ENCODE measurements at regions not wholly inside any gene's neighbourhood (a gene's known extent, or its start where the extent isn't known, plus 50 kb on each side); places are given as distances from the start of the nearest gene placed in this dataset.

DNA sequence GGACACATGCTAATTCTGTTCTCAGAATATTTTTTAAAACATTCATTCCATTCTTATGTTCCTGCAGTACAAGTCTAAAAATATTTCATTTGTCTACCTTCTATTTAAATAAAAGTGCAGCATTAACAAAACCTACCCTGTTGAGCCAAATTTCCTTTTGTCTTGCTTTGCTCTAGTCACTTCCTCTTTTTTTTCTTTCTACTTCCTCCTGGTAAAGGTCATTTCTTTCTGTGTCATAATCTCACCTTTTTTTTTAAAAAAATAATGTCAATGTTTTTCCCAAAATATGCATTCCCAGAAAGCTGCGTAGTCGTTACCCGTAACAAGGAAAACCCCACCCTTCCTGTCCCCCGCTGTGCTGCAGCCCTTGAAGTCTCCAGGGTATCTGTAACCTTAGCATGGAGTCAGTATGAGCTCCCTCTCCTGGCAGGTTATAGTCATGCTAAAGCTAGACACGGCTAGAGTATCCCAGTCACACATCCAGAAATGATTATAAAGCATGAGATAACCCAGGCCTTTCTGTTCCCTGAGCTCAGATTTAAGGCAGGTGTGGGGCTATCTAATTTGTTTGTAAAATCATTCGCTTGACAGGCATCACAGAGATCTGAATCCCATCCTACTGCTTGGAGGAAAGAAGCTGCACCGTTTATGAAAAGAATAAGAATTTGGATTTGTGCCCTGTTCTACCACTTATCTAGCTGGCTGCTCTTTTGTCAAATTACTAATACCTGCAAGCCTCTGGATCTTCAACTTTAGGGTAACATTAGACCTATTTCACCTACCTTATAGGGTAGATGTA is 51.1 kb upstream of the EED start:
- peak; percentile 58 to 59 for DNase-seq (ENCODE audit: low read depth in 2 of 2)

DNA sequence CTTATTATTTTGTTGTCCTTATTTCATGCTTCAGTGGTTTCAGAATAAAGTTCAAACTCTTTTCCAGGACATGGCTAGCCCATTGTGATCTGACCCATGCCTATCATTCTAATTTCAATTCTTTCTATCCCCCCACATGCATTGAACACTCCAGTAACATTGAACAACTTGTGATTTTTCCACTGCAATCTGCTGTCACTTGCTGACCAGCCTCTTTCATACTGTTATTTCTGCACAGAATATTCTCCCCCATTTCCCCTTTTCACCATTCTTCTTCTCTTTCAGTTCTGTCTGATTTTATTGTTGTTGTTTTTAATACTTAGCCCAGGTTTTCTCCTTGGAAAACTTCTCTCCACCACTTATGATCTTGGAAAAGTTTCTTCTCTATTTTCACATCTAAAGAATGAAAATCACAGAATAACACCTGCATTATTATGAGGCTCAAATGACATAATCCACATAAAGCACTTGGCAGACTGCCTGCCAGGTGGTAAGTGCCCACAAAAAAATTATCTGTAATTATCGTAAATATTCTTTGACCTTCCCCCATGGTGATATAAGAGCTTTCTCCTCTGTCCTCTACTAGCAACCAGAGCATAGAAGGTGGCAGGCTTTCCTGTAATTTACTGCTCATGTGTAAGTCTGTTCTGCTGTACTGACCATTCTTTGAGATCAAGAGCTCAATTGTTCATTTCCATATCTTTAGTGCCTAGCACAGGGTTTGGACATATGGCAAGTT is 51.9 kb upstream of the EED start:
- no peak for DNase-seq (ENCODE audit: low read depth in 2 of 2)

DNA sequence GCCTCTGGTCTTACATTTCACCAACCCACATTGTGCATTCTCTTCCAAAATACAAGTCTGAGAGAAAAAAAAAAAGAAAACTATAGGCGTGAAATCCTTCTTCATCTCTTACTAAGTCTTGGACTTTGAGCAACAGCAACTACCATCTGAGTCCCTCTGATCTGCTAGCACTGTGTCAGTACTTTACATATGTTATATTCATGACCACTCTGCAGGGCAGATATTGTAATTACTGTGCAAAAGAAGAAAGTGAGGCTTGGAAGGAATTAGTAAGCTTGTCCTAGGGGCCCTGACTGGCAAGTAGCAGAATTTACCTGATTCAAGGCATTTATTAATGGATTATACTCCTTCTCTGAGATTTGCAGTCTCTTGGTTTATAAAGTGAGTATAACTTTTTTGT is 52.7 kb upstream of the EED start:
- no peak for DNase-seq (ENCODE audit: low read depth in 2 of 2)

DNA sequence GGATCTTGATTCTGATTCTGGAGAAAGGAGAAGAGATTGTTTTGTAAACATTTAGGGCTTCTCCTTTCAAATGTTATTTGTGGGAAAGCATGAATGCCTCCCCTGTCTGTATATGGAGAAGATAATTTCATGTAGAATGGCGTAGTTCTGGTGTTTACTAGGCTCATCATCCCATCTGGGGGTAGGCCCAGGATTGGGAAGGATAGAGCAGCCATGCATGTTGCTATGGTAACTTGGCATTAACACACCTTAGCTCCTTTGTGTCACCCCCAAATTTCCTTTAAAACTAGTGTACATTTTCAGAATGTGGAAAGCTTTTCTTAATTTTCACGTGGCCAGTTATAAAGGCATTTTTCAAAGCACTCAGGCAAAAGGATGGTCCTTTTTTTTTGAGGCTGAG is 57.5 kb upstream of the EED start:
- no peak for DNase-seq (ENCODE audit: low read depth in 2 of 2)

DNA sequence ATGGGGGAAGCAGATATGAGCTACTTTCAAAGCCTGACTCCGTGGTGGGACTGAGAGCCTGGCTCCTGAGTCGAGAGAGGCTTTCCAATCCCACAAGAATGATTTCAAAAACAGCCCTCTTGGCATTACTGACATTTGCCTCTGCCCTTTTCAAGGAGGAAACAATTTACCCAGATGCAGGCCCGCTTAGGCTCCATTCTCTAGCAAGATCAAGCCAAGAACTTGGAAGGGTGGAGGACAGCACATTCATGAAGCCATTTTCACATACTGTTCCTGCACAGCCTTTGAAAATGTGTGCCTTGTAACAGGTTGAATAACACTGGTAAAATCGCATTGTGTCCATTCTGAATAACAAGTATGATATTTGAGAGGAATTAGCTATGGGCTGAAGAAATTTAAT is 58.2 kb upstream of the EED start:
- DNase-seq (ENCODE audit: low read depth in 2 of 2), result no peak

DNA sequence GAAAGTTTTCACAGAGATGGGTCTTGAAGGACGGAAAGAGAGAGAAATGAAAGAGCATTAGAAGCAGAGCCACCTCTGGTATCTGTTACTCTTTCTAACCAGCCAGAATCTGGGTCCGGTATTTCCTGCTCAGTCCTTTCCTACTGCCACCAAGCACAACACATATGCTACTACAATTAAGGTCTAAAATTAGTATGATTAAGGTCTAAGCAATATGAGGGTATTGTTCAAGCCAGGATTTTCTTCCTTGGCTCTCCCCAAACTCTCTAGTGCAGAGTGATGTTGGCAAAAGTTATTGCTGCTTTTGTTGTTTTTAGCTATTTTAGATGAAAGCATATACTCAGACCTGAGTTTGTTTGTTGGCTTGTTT is 59.2 kb upstream of the EED start:
- DNase-seq (ENCODE audit: low read depth in 2 of 2), result no peak

DNA sequence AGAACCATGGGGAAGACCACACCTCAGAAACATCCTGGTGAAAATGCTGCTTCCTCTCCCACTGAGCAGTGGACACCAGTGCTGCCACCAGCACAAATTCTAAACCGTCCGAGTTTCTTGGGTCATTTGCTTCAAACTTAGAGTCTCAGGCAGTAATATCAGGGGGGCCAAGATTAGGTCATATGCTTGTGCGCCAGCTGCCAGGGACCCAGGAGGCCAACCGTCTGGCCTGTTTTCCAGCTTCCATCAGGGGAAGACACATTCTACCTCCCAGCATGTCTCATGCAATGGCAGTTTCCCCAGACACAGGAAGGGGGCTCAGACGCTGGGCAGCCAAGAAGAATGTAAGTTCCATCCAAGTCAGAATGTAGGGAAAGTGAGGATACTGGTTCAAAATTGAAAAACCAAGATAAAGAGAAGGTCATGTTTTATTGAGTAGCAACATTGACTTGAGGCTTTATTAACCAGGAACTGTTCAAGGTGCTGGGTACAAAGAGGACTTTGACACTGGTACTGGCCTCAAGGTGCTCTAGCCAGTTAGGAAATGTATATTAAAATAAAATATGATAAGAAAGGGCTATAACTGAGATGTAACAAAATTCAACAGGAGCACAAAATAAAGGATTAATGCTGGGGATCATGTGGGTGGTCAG is 59.7 kb upstream of the EED start:
- no peak for DNase-seq (ENCODE audit: low read depth in 2 of 2)

DNA sequence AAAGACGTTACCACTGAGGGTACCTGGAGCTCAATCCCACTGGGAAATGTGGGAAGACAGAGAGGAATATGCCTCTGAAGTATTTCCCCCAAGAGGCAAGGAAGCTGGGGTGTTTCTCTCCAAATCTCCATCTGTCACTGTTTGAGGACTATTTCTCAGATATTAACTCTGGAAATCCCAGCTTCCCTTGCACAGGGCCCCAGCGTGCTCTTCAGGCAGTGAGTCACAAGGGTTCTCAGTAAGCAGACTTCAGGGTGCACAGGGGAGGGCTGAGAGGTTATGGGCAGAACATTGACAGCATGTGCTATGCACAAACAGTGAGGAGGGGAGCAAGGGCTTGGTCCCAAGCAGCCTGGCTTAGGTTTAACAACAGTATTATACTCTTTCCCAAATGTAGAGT is 60.9 kb upstream of the EED start:
- DNase-seq (ENCODE audit: low read depth in 2 of 2), result no peak

DNA sequence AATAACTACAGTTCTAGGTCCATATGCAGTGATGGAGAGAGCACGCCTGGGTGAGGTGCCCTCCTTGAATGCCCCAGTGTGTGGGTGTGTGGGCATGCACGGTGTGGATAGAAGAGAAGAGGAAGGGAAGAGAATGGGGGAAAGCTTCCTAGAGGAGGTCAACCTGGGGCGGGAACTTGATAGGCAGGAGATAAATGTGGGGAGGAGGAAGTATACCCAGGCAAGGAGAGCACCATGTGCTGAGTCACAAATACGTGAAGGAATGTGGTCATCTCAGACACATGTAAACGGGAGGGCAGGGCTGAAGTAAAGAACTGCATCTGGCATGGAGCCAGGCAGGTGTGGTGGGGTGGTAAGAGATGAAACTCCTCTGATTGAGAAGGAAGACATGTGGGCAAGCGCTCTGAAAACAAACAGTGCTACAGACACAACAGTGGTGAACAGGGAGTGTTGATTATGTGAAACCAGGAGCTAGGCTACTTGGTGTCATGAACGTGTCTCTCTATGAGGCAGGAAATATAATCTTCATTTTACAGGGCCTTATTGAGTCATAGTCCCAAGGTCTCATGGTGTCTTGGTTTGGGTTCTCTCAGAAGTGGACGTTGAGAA is 61.5 kb upstream of the EED start:
- no peak for DNase-seq (ENCODE audit: low read depth in 2 of 2)

DNA sequence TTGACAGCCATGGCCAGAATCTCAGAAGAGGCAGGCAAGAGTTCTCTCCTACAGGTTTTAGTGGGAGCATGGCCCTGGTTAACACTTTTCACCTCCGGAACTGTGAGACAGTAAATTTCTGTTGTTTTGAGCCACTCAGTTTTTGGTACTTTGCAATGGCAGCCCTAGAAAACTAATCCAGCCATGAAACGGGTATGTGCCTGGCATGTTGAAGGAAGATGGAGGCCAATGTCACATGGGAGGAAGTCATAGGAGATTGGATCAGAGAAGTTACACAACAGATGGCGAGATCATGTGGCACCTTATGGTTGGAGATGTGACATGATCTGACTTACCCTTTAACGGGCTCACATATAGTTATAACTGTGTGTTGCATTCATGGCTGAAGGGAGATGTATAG is 63.2 kb upstream of the EED start:
- DNase-seq (ENCODE audit: low read depth in 2 of 2), result no peak

DNA sequence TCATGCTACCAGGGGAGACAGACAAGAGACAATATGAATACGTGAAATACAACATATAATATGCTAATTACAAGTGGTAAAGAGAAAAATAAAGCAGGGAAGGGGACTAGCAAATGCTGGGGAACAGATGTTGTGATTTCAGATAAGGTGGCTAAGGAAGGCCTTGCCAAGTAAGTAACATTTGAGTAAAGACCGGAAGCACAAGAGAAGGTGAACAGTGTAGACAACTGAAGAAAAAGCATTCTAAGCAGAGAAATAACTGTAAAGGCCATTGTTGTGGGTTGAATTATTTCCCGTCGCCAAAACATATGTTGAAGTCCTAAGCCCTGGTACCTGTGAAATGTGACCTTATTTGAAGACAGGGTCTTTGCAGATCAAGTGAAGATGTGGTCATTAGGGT is 63.7 kb upstream of the EED start:
- no peak for DNase-seq (ENCODE audit: low read depth in 2 of 2)

DNA sequence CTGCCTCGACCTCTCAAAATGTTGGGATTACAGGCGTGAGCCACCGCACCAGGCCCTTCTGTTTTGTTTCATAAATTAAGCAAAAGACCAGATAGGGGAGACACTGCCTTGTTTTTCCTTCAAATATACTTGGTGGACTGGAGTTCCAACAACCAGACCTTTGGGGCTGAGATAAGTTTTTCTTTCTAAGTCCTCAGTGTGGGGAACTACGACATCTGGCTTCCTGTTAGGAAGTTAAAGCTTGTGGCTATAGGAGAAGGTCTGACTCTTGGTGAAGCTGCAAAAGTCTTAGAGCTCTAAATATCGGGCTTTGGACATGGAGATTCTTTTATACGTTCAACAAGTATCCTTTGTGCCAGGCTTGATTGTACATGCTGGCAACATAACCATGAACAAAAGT is 64.1 kb upstream of the EED start:
- DNase-seq (ENCODE audit: low read depth in 2 of 2), result no peak

DNA sequence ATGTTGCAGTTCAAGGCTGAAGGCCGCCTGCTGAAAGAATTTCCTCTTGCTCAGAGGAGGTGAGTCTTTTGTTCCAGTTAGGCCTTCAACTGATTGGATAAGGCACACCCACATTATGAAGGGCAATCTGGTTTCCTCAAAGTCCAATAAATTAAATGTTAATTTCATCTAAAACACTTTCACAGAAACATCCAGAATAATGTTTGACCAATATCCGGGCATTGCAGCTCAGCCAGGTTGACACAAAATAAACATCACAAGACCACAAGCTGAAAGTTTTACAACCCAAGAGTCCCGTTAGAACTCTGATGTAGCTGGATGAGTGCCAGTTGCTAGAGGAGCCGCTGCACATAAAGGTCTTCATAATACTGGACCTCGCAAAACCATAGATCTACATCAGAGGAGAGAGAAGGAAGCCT is 64.9 kb upstream of the EED start:
- DNase-seq (ENCODE audit: low read depth in 2 of 2), result no peak

DNA sequence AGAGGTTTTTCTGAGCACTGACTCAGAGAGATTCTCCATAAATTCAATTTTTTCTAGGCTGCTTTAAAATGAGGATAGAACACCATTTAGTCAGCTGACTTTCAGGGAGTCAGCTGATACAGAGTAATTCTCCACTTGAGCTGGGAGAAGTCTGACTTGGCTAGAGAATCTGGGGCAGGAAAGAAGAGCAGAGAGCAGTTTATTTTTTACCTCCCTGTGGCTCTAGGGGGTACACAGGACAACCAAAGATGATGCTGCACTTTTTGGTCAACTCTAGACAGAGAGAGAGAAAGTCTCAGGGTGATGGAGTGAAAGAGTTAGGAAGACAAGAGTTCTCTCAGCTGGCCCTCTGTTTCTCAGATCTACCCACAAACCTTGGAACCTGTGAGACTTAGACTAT is 67.3 kb upstream of the EED start:
- DNase-seq (ENCODE audit: low read depth in 2 of 2), result no peak

DNA sequence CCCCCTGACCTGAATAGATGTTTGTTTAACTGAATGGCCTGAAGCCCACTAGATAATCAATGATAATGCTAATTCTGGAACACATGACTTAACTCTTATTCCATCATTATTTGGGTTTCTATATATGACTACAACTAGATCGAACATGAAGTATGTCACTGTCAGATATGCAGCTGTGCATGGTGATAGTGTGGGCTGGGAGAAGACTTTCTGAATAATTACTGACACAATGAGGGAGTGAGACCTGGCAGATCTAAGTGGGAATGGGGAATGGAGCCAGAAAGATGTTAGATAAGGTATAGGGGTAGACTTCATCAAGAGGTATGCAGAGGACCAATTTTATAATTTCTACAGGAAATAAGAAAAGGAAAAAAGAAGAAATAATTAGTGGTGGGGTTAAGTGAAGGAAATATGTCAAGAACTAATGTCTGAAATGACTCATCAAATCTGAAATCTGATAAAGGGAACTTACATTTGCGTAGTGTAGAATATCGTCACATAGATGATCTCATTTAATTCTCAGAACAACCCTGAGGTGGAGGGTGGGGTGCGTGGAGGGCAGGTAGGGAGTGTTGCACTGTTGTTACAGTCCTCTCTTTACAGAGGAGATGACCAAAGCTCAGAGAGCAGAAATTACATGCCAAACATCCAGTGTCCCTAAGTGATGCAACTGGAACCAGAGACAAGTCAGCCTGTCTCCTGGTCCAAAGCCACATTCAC is 68.2 kb upstream of the EED start:
- DNase-seq (ENCODE audit: low read depth in 2 of 2), result no peak

DNA sequence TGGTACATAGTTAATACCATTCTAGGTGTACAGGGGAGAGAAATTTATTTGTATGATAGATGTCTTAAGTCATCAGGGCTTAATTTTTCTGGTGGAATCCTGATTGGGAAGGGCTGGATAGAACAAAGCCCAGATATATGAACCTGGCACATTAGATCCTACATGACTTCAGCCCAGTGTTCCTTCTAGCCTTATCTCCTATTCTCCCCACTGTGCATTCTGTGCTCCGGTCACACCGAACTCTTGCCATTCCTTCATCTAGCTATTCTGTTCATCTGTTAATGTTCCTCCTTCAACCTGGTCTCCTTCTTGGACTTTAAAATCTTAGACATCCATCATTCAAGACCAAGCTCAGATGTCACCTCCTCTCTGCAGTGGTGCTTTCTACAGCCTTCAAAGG is 68.9 kb upstream of the EED start:
- no peak for DNase-seq (ENCODE audit: low read depth in 2 of 2)

DNA sequence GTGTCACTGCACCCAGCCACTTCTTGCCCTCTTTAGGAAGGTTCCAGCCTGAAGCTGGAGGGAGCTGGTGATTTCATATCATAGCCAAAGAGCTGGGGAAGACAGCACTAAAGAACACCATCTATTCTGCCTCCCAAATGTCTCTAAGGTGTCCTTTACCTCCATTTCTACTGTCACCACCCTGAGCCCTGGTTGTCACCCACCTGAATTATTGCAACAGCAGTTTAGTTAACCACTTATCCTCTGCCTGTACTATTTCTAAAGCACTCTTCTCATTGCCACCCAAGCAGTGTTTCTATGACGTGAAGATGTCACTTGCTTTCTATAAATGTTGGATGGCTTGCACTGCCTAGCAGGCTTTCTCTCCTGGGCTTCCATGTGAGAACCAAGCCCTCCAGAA is 69.4 kb upstream of the EED start:
- no peak for DNase-seq (ENCODE audit: low read depth in 2 of 2)

DNA sequence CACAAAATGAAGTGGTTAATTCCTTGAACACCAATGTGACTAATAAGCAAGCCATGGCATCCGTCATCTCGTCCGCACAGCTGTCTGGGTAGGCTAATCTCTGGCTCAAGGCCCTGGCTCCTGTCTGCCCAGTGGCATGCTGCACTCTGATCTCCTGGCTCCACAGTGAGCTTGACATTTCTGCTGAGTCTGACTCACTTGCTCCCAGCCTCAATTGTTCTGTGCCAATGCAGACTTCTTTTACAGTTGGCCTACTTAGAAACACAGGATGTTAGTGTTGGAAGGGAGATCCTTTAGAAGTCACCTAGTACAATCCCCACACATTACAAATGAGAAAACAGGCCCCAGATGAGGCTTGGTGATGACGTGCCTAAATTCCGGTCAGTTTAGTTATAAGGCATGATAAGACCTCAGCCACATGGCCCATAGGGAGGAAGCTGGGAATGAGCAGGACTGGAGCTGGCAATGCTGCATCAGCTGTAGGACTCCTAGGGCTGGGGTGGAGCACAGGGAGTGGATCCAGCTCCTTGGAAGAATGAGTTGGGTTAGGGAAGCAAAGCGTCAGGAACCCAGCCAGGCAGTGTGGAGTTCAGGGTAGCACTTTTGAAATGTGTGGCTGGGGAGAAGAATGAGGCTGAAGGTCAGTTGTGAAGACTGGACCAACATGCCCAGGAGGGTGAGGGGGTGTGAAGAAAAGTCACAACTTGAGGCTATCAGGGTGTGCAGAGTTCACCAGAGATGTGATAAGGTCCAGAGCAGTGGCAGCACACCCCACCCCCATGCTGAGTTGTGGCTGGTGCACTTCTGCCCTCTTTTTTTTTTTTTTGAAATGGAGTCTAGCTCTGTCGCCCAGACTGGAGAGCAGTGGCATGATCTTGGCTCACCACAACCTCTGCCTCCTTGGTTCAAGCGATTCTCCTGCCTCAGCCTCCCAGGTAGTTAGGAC is 70.2 kb upstream of the EED start:
- peak; percentile 83 to 84 for DNase-seq (ENCODE audit: low read depth in 2 of 2)

DNA sequence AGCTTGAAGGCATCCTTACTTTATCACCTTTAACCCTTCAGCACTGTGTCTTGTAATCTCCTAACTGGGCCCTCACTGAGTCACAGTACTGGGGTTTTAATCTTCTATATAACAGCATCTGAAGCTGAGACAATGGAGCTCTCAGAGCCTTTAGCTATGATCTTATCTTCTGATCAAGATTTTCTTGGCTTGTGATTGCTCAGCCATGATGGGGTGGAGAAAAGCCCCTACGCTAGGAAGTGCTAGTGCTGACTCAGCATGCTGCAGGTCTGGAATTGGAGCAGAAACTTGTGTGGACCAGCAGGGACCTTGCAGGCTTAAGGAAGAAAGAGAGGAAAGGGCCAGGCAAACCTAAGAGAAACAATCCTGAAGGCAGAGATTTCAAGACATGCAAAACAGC is 71.7 kb upstream of the EED start:
- DNase-seq (ENCODE audit: low read depth in 2 of 2), result no peak

DNA sequence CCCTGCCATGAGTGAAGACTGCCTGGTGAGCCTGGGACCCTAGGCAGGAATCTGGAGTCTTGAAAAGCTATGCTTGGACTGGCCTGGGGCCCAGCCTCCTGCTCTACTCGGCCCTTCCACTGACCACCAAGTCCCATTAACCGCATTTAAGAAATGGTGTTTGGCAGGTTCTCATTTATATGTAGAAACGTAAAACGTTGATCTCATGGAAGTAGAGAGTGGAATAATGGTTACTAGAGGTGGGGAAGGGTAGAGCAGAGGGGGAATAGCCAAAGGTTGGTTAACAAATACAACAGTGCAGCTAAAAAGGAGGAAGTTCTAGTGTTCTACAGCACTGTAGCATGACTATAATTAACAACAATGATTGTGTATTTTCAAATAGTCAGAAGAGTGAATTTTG is 72.9 kb upstream of the EED start:
- no peak for DNase-seq (ENCODE audit: low read depth in 2 of 2)
